Neural cell (in vitro differentiated cells): ENCODE measurements at regions not wholly inside any gene's neighbourhood (a gene's known extent, or its start where the extent isn't known, plus 50 kb on each side); places are given as distances from the start of the nearest gene placed in this dataset.

Source experiments
- H2AFZ ChIP-seq: fragments of 200-600, 300-800 bp; sonication (generic), shearing (Covaris generic); 2 replicates; pipeline ENCODE4 v1.6.0; 2014; ENCODE audit warnings: low read depth, mild to moderate bottlenecking, antibody characterized with exemption, low read length, moderate library complexity
- H3F3A ChIP-seq: fragments of 200-600 bp; shearing (Covaris generic); 2 replicates; pipeline ENCODE4 v1.6.1; 2016; ENCODE audit warnings: mild to moderate bottlenecking, moderate library complexity, mixed read lengths, antibody characterized with exemption, low read length; ENCODE audit not compliant: insufficient read depth, poor library complexity, severe bottlenecking
- H3K27ac ChIP-seq: fragments of 200-600, 300-800 bp; sonication (generic), shearing (Covaris generic); 2 replicates; pipeline ENCODE4 v1.5.1; 2014; ENCODE audit warnings: mild to moderate bottlenecking, low read length, moderate library complexity
- H3K27me3 ChIP-seq: fragments of 300-800, 200-600 bp; sonication (generic), shearing (Covaris generic); 2 replicates; pipeline ENCODE4 v1.6.0; 2014; ENCODE audit warnings: mild to moderate bottlenecking, low read depth, low read length, moderate library complexity; ENCODE audit not compliant: insufficient read depth
- H3K36me3 ChIP-seq: fragments of 300-800, 200-600 bp; sonication (generic), shearing (Covaris generic); 2 replicates; pipeline ENCODE4 v1.5.1; 2014; ENCODE audit warnings: mild to moderate bottlenecking, antibody characterized with exemption, low read length, moderate library complexity; ENCODE audit not compliant: insufficient read depth
- H3K4me2 ChIP-seq: fragments of 300-800, 200-600 bp; sonication (generic), shearing (Covaris generic); 2 replicates; pipeline ENCODE4 v1.6.0; 2014; ENCODE audit warnings: mild to moderate bottlenecking, low read length
- H3K4me3 ChIP-seq: fragments of 300-800, 200-600 bp; sonication (generic), shearing (Covaris generic); 2 replicates; pipeline ENCODE4 v1.5.1; 2014; ENCODE audit warnings: mild to moderate bottlenecking, low read length, moderate library complexity
- H3K79me2 ChIP-seq: fragments of 200-600 bp; shearing (Covaris generic); replicated peaks from 2 replicates; pipeline ENCODE4 v1.6.0; 2014; ENCODE audit warnings: mild to moderate bottlenecking, low read length, moderate library complexity; ENCODE audit not compliant: insufficient read depth
- H3K9ac ChIP-seq: fragments of 300-800, 200-600 bp; sonication (generic), shearing (Covaris generic); 2 replicates; pipeline ENCODE4 v1.6.1; 2016; ENCODE audit warnings: mild to moderate bottlenecking, low read length, mixed read lengths
- H3K9me2 ChIP-seq: fragments of 200-600 bp; shearing (Covaris generic); 2 replicates; pipeline ENCODE4 v1.6.1; 2016; ENCODE audit warnings: mild to moderate bottlenecking, low read length, mixed read lengths; ENCODE audit not compliant: insufficient read depth
- H3K9me3 ChIP-seq: fragments of 200-600, 300-800 bp; sonication (generic), shearing (Covaris generic); 2 replicates; pipeline ENCODE4 v1.6.1; 2016; ENCODE audit warnings: mild to moderate bottlenecking, mixed run types, low read length, moderate library complexity, mixed read lengths
- H4K20me1 ChIP-seq: fragments of 200-600 bp; shearing (Covaris generic); 2 replicates; pipeline ENCODE4 v1.6.1; 2016; ENCODE audit warnings: mild to moderate bottlenecking, mixed run types; ENCODE audit not compliant: insufficient read depth
- EP300 ChIP-seq: fragments of 450-650 bp; conservative IDR thresholded peaks from 2 replicates; pipeline ENCODE4 v1.6.1; 2014; ENCODE audit warnings: antibody characterized with exemption, mild to moderate bottlenecking, moderate library complexity; ENCODE audit not compliant: poor library complexity, severe bottlenecking
- EZH2 ChIP-seq: fragments of 200-600, 300-800 bp; shearing (Covaris generic), sonication (generic); IDR thresholded peaks from 2 replicates; pipeline ENCODE4 v1.6.1; 2014; ENCODE audit warnings: antibody characterized with exemption, low read length, borderline replicate concordance, mild to moderate bottlenecking; ENCODE audit not compliant: insufficient read depth, poor library complexity, severe bottlenecking
- MXI1 ChIP-seq: fragments of 450-650 bp; conservative IDR thresholded peaks from 2 replicates; pipeline ENCODE4 v1.6.1; 2014; ENCODE audit warnings: antibody characterized with exemption, mild to moderate bottlenecking; ENCODE audit not compliant: poor library complexity, severe bottlenecking
- POLR2AphosphoS5 ChIP-seq: IDR thresholded peaks from 2 replicates; pipeline ENCODE4 v1.6.1; 2012
- RAD21 ChIP-seq: fragments of 450-650 bp; conservative IDR thresholded peaks from 2 replicates; pipeline ENCODE4 v1.6.1; 2014; ENCODE audit warnings: antibody characterized with exemption, mild to moderate bottlenecking, moderate library complexity
- REST ChIP-seq: IDR thresholded peaks from 2 replicates; pipeline ENCODE4 v1.6.1; 2012; ENCODE audit warnings: borderline replicate concordance
- SMC3 ChIP-seq: fragments of 450-650 bp; conservative IDR thresholded peaks from 2 replicates; pipeline ENCODE4 v1.6.1; 2014; ENCODE audit warnings: antibody characterized with exemption, mild to moderate bottlenecking, moderate library complexity; ENCODE audit not compliant: poor library complexity
- TAF1 ChIP-seq: IDR thresholded peaks from 2 replicates; pipeline ENCODE4 v1.6.1; 2012; ENCODE audit warnings: low read depth
- TF ChIP-seq, protein P1 (sequence below): fragments of 450-650 bp; IDR thresholded peaks from 2 replicates; pipeline ENCODE4 v1.5.1; 2014; ENCODE audit warnings: antibody characterized with exemption, mild to moderate bottlenecking, moderate library complexity; ENCODE audit not compliant: poor library complexity, severe bottlenecking

- H3K4me2 ChIP-seq = no peak overlapping the region
- H4K20me1 ChIP-seq = no peaks in the 10 kb centered on the region
Observed at GRCh38 chr1:56160773-56161315, 418.5 kb downstream of the PLPP3 start.

GRCh38 chr1:56156971-56157876 is 422.1 kb downstream of the PLPP3 start:
- H3K27ac ChIP-seq = no peak overlapping the region
- no peak overlapping the region for H3K9ac ChIP-seq
- H3K36me3 ChIP-seq = no peaks in the 10 kb centered on the region
- no peaks in the 10 kb centered on the region for H3K27me3 ChIP-seq
- no peaks in the 10 kb centered on the region for H3F3A ChIP-seq
- H3K79me2 ChIP-seq = no peaks in the 10 kb centered on the region
- H3K4me3 ChIP-seq = no peak overlapping the region
- no peak overlapping the region for H2AFZ ChIP-seq
- H3K4me2 ChIP-seq = no peak overlapping the region
- no peak for TF ChIP-seq SMC3
- TF ChIP-seq RAD21 = no peak
- no peak for TF ChIP-seq POLR2AphosphoS5
- no peaks in the 10 kb centered on the region for H4K20me1 ChIP-seq
- H3K9me3 ChIP-seq = no peaks in the 10 kb centered on the region
- H3K9me2 ChIP-seq = no peaks in the 10 kb centered on the region

More at GRCh38 chr1:56160773-56161315, 418.5 kb downstream of the PLPP3 start:
- Histone ChIP-seq H3K79me2 (no peaks in the 10 kb centered on the region), H3K9me2 (no peaks in the 10 kb centered on the region), H3K27me3 (no peaks in the 10 kb centered on the region), H3K4me3 (no peak overlapping the region), H3F3A (no peaks in the 10 kb centered on the region), H2AFZ (no peak overlapping the region), H3K27ac (no peak overlapping the region), H3K36me3 (no peaks in the 10 kb centered on the region), H3K9me3 (no peaks in the 10 kb centered on the region), H3K9ac (no peak overlapping the region)
- TF ChIP-seq TAF1 = no peak
- TF ChIP-seq SMC3 = no peak
- TF ChIP-seq, protein P1, sequence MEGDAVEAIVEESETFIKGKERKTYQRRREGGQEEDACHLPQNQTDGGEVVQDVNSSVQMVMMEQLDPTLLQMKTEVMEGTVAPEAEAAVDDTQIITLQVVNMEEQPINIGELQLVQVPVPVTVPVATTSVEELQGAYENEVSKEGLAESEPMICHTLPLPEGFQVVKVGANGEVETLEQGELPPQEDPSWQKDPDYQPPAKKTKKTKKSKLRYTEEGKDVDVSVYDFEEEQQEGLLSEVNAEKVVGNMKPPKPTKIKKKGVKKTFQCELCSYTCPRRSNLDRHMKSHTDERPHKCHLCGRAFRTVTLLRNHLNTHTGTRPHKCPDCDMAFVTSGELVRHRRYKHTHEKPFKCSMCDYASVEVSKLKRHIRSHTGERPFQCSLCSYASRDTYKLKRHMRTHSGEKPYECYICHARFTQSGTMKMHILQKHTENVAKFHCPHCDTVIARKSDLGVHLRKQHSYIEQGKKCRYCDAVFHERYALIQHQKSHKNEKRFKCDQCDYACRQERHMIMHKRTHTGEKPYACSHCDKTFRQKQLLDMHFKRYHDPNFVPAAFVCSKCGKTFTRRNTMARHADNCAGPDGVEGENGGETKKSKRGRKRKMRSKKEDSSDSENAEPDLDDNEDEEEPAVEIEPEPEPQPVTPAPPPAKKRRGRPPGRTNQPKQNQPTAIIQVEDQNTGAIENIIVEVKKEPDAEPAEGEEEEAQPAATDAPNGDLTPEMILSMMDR = no peak
- TF ChIP-seq EZH2 = no peak
- no peak for TF ChIP-seq EP300
- TF ChIP-seq POLR2AphosphoS5 = no peak
- TF ChIP-seq RAD21 = no peak
- TF ChIP-seq MXI1 = no peak
- TF ChIP-seq REST = no peak
